K562 (cell line): ENCODE measurements at regions not wholly inside any gene's neighbourhood (a gene's known extent, or its start where the extent isn't known, plus 50 kb on each side); places are given as distances from the start of the nearest gene placed in this dataset.
A peak's percentile ranks its signal among the peaks of the same experiment; 100 is the strongest.

Experiments used
- ARID1B ChIP-seq: fragments of 450-650 bp; IDR thresholded peaks from 2 replicates; pipeline ENCODE4 v1.6.1; 2016; ENCODE audit warnings: antibody characterized with exemption, mild to moderate bottlenecking, inconsistent platforms
- BCOR ChIP-seq: fragments of 450-650 bp; IDR thresholded peaks from 2 replicates; pipeline ENCODE4 v1.6.1; 2016
- CTBP1 ChIP-seq: fragments of 450-650 bp; IDR thresholded peaks from 2 replicates; pipeline ENCODE4 v1.6.1; 2016; ENCODE audit warnings: borderline replicate concordance
- DPF2 ChIP-seq: fragments of 450-650 bp; IDR thresholded peaks from 2 replicates; pipeline ENCODE4 v1.6.1; 2016
- HBP1 ChIP-seq: fragments of 450-650 bp; formaldehyde crosslinking; IDR thresholded peaks from 2 replicates; pipeline ENCODE4 v1.4.0; 2022; ENCODE audit warnings: missing genetic modification characterization
- HDAC1 ChIP-seq, 2 experiments: fragments of 450-650 bp; IDR thresholded peaks; 2 replicates each; pipeline ENCODE4 v1.6.1; 2016 to 2017; ENCODE audit warnings: inconsistent platforms in 1 of 2, mild to moderate bottlenecking in 1 of 2, moderate library complexity in 1 of 2
- KAT8 ChIP-seq: fragments of 450-650 bp; IDR thresholded peaks from 2 replicates; pipeline ENCODE4 v1.6.1; 2016; ENCODE audit warnings: low read depth, mild to moderate bottlenecking
- KLF1 ChIP-seq: fragments of 450-650 bp; IDR thresholded peaks from 2 replicates; pipeline ENCODE4 v1.6.1; 2016; ENCODE audit warnings: missing genetic modification characterization, missing compliant biosample characterization
- MAZ ChIP-seq, 2 experiments: fragments of 450-650 bp in 1 of 2; sonication (generic) in 1 of 2; formaldehyde crosslinking; IDR thresholded peaks in 1 of 2; conservative IDR thresholded peaks in 1 of 2; 2 replicates each; pipeline versions ENCODE4 v1.4.0 to v1.5.0; 2020; ENCODE audit warnings: mild to moderate bottlenecking in 1 of 2, missing genetic modification reagents in 1 of 2
- NBN ChIP-seq: fragments of 450-650 bp; IDR thresholded peaks from 2 replicates; pipeline ENCODE4 v1.6.1; 2016; ENCODE audit warnings: low read depth, mild to moderate bottlenecking
- PPARD ChIP-seq: fragments of 250-450 bp; sonication (Bioruptor Pico); IDR thresholded peaks from 2 replicates; pipeline ENCODE4 v1.8.0; 2022; ENCODE audit warnings: inconsistent platforms, mild to moderate bottlenecking, moderate library complexity
- SAFB2 ChIP-seq: fragments of 200-400 bp; formaldehyde crosslinking; IDR thresholded peaks from 2 replicates; pipeline ENCODE4 v1.6.1; 2018; ENCODE audit warnings: borderline replicate concordance, low read length, low read depth, moderate library complexity; ENCODE audit not compliant: severe bottlenecking
- SMC3 ChIP-seq: conservative IDR thresholded peaks from 2 replicates; pipeline ENCODE4 v1.6.1; 2011; ENCODE audit warnings: low read depth, low read length, improper control_type of control experiment; ENCODE audit not compliant: insufficient read depth
- ZC3H8 ChIP-seq: fragments of 450-650 bp; IDR thresholded peaks from 2 replicates; pipeline ENCODE4 v1.6.1; 2017
- ZNF232 ChIP-seq: sonication (generic); formaldehyde crosslinking; IDR thresholded peaks from 2 replicates; pipeline ENCODE4 v1.8.0; 2022; ENCODE audit warnings: mild to moderate bottlenecking, missing genetic modification reagents
- ZNF239 ChIP-seq: fragments of 250-450 bp; sonication (Bioruptor Pico); IDR thresholded peaks from 2 replicates; pipeline ENCODE4 v1.4.0; 2020; ENCODE audit warnings: mild to moderate bottlenecking
- ZNF436 ChIP-seq: fragments of 250-450, 450-650 bp; sonication (Bioruptor Pico); formaldehyde crosslinking; IDR thresholded peaks from 2 replicates; pipeline ENCODE4 v1.7.0; 2020; ENCODE audit warnings: mild to moderate bottlenecking
- ZNF589 ChIP-seq: fragments of 200-800 bp; sonication (Bioruptor generic); IDR thresholded peaks from 2 replicates; pipeline ENCODE4 v1.6.1; 2016; ENCODE audit warnings: low read depth, missing genetic modification characterization, missing compliant biosample characterization
- ZNF609 ChIP-seq: sonication (generic); formaldehyde crosslinking; IDR thresholded peaks from 2 replicates; pipeline ENCODE4 v1.8.1; 2023; ENCODE audit warnings: missing genetic modification reagents, mild to moderate bottlenecking, borderline replicate concordance
- TF ChIP-seq, protein P1 (sequence below): fragments of 250-450 bp; sonication (Bioruptor Pico); IDR thresholded peaks from 2 replicates; pipeline ENCODE4 v1.9.0; 2021; ENCODE audit warnings: mild to moderate bottlenecking
- TF ChIP-seq, protein P2 (sequence below): fragments of 250-450 bp; sonication (Bioruptor Pico); IDR thresholded peaks from 2 replicates; pipeline ENCODE4 v1.6.1; 2021; ENCODE audit warnings: mild to moderate bottlenecking

- no peak for TF ChIP-seq PPARD (CRISPR knock-in tag)
- no peak for TF ChIP-seq ZC3H8
- TF ChIP-seq CTBP1 = peak; percentile 28; the same call in 1 of the 2 replicates
- 0 out of 2 replicates have a peak, but pooled peaks have one; percentile 17 for TF ChIP-seq ARID1B
- TF ChIP-seq HDAC1 (IDR thresholded peaks at IDR 0.05) = no peak
- TF ChIP-seq ZNF436 (CRISPR knock-in tag) = no peak
- no peak for TF ChIP-seq SMC3
- no peak for TF ChIP-seq BCOR
- no peak for TF ChIP-seq ZNF232 (CRISPR knock-in tag)
- no peak for TF ChIP-seq HBP1
- TF ChIP-seq NBN = no peak
- no peak for TF ChIP-seq ZNF239 (CRISPR knock-in tag)
- TF ChIP-seq, protein P1, sequence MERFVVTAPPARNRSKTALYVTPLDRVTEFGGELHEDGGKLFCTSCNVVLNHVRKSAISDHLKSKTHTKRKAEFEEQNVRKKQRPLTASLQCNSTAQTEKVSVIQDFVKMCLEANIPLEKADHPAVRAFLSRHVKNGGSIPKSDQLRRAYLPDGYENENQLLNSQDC (CRISPR knock-in tag) = no peak
- TF ChIP-seq SAFB2 = no peak
- no peak for TF ChIP-seq KAT8
- TF ChIP-seq, protein P2, sequence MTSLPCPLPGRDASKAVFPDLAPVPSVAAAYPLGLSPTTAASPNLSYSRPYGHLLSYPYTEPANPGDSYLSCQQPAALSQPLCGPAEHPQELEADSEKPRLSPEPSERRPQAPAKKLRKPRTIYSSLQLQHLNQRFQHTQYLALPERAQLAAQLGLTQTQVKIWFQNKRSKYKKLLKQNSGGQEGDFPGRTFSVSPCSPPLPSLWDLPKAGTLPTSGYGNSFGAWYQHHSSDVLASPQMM (CRISPR knock-in tag) = no peak
- TF ChIP-seq KLF1 = no peak
- no peak for TF ChIP-seq ZNF589 (CRISPR knock-in tag)
- TF ChIP-seq ZNF609 (CRISPR knock-in tag) = no peak
- no peak for TF ChIP-seq MAZ (CRISPR knock-in tag; conservative IDR thresholded peaks at IDR 0.05 in 1 of 2, IDR thresholded peaks at IDR 0.05 in 1 of 2)
- TF ChIP-seq DPF2 = peak; percentile 20; the same call in 1 of the 2 replicates
Observed at GRCh38 chr2:61707984-61708852, 145.6 kb downstream of the FAM161A start (continued).
